HG02678 (cell line): ENCODE measurements at regions not wholly inside any gene's neighbourhood (a gene's known extent, or its start where the extent isn't known, plus 50 kb on each side); places are given as distances from the start of the nearest gene placed in this dataset.

ENCODE experiments used
- ATAC-seq: cut with Tn5 transposase; IDR thresholded peaks from one replicate; pipeline ENCODE4 v1.9.1; 2021; ENCODE audit warnings: mild to moderate bottlenecking, moderate library complexity; ENCODE audit not compliant: unreplicated experiment

DNA sequence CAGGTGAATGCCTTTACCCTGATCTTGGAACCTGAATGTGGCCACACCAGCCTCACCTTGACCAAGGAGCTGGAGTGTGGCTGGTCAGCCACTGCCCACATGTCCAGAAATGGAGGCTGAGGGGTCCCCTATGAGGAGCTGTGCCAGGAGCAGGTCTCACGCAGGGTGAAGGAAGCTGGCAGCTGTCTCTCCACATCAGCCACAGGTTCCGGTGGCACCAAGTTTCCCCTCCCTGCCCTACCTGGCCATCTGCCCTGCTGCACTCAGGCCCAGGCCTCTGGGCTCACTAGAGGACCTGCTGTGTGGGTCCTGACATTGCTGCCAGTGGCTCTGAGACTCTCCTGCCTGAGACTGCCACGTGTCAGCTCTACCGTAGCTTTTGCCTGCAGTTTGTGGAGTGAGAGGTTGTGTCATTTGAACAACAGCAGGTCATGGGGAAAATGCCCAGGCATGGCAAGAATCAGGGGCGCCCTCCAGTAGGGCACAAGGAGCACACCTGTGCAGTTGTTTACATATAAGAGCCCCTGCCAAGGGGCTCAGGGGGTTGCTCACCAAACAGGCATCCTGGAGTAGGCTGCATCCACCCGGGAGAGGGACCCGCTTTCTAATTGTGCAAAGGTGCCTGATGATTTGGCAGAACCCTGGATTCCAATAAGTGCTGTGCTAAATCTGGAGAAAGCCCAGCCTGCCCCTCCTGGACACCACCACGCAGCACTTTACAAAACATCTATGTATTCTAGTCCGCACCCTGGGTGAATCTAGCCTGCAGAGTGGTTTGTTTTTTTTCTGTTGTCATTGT, 258.5 kb upstream of the TLE3 start:
- no peak for ATAC-seq

DNA sequence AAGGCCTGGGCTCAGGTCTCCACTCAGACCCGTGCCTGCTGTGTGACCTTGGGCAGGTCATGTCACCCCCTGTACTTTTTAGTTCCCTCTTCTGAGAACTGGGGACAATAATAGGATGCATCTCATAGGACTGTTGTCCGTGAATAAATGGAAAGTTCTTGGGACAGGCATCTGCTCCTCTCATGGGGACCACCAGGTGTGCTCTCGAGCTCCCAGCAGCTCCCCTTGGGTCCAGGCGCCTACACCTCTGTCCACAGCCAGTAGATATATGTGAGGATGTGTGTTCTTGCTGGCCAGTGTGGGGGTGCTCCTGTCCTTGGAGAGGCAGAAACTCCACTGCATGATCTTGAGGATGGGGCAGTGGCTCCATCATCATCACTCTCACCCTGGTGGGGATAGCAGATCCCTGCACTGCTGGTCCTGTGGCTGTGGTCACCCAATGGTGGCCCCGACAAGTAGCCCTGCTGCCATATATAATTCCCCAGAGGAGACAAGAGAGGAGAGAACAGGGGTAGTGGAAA, 257.6 kb upstream of the TLE3 start:
- no peak for ATAC-seq

DNA sequence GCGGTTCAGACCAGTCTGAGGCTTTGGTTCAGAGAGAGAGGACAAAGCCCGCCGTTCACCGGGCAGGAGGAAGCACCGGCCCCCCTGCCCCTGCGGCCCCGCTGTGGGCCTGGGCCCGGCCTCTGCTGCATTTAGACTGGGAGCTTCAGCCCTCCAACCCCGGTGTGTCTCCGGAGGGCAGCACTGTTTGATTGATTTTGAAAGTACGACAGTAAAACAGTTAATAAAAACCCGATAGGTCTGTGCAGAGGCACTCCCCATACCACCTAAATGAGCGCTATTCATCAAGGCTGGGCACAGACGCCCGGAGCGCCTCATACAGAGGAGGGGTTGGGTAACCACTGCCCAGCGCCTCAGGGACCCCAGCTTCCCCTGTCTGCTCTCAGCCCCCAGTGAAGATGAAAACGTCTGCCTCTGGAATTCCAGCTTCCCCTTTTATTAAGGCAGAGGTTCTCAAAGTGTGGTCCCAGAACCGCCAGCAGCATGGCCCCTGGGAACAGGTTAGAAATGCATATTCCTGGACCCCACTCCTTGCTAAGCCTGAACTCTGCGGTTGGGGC, 256.7 kb upstream of the TLE3 start:
- no peak for ATAC-seq

DNA sequence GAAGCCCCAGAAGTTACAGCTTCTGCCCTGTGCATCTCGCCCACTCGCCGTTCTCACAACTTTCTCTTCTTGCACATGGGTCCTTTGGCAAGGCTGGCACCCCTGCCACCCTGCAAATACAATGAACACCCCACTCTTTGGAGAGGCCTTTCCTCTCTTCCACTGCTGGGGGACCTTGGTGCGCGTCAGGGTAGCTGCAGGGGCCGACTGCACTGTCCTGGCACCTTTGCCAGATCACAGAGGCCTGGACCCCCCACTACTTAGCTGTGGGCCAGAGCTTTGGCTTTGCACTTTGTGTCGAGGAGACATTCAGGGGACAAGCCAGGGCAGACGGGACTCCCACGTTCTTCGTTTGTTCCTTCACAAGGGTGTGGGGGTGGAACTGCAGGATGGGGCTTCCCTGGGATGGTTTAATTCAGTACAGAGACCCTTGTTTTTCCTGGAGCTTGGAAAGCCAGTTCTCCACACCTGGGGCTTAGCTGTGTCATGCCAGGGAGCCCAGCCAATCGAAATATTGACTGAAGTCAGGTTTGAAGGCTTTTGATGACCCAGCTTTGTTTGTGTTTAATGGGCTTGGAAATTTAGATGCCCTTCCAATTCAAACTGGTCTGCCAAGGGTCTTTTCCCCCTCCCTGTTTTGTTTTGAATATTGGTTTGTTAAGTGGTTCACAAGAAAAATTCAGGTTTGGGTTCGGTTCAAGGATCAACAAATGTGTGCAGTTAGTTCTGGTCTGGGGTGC, 256.1 kb upstream of the TLE3 start:
- no peak for ATAC-seq

DNA sequence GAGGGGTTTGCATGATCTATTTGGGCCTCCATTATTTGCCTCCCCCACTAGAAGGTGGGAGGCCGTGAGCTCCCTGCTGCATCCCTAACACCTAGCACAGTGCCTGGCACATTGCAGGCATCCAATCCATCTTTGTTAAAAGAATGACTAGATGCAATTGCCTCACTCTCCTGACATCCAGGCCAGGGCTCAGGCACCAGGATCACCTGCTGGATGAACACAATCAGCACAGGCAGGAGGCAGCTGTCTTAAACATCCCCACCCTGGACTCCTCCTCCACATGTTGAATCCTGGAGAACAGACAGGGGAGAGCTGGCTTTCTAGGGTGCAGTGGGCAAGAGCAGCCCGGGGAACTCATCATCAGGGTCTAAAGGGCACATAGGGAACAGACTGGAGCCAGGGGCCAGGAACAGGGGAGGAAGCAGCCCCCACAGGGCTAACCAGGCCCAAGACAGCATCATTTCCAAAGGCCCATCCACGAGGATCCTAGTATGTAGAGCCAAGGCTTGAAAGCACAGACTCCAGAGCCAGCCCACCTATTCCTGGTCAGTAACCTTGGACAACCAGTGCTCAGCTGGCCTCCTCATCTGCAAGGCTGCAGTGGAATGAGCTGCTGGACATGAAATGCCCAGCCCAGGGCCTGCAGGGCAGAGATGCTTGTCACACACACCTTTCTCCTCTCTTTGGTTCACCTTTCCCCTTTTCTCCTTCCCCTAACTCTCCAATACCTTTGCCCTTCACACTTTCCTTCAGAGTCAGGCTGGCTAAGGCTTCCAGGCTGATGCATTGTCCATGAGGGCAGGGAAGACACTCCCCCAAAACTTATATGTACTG, 254.4 kb upstream of the TLE3 start:
- no peak for ATAC-seq

DNA sequence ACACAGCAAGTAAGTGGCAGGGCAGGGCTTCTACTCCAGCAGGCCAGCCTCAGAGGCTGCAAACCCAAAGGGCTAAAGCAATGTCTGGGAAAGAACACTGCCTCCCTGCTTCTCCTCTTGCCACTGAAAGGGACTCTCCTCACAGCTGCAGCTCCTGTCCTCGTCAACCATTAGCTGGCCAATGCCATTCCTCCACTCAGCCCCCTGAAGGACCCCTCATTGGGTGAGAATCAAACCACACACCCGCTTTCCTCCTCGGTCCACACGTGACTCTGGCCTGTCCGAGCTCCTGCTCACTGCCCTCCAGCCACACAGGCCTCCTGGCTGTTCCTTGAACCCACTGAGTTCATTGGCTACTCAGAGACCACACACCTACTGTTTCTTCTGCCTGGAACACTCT, 253.7 kb upstream of the TLE3 start:
- no peak for ATAC-seq

DNA sequence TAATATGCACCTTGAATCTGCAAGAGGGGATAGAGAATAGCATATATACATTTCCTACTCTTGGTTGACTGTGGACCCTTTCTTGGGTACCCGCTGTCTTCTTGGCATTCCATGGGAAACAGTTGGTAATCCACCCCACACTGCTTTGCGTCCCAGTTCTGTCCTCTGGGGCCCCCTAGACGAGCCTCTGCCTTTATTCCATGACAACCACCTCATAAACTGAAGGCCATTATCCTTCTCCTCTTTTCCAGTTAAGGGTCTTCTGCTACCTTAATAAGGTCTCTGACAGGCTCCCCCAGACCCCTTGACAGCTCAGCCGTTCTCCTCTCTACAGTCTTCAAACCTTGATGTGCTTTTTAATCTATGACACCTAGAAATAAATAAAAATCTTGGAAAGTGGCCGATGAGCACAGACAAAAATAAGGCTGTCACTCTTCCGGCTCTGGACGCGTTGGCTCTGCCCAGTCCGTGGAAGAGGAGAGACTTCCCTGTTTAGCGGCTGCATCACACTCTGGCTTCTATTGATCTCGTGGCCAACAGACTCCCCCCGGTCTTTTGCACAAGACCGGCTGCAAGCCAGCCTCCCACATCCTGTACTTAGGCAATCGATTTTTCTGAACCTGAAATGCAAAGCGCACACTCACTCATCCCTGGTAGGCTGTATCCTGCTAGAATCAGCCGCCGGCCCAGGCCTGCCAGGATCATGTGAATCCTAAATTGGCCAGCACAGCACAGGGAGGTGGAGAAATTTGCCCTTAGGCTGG, 251.0 kb upstream of the TLE3 start:
- no peak for ATAC-seq

DNA sequence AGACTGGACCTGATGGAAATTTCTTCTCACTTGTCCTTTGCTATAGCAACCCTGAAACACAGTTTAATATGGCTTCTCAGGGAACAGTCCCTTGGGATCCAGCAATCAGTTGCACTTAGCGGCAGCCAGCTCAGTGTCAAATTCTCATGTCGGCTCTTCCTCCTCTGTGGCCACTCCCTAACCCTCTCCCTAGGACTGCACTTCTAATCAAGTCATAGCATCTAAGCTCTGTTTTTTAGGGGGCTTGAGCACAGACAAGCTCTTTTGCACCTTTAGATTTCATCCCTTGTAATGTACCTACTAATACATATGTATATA, 250.5 kb upstream of the TLE3 start:
- no peak for ATAC-seq

DNA sequence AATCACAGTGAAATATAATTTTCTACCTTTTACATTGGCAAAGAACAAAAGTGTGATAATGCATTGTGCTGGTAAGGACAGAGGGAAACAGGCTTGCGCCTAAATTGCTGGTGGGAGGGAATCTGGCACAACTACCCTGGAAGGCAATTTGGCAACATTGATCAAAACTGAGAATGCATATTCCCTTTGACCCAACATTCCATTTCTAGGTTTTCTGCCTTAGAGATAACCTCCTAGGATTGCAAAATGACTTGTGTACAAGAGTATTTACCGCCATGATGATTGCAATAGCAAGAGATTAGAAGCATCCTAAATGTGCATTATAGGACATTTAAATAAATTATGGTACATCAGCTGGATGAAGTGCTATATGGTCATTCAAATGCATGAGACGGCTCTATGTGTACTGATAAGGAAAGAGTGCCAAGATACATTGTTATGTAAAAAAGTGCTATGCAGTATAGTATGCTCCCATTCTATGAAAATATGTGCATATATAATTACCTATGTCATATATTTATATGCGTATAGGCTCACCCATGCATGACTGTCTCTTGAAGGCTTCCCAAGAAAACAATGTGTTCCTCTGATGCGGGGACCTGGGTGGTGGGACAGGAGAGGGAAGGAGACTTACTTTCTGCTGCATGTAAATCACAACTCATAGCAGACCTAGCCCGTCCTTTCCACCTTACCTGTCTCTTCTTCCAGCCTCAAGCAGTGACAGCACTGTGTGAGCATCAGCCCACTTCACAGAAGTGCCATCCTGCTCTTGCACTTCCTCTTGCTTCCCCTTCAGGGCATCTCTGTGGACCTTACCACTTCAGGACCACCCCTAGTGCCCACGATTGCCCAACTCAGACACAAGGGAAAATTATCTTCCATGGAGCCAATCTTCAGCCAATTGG, 249.9 kb upstream of the TLE3 start:
- no peak for ATAC-seq

DNA sequence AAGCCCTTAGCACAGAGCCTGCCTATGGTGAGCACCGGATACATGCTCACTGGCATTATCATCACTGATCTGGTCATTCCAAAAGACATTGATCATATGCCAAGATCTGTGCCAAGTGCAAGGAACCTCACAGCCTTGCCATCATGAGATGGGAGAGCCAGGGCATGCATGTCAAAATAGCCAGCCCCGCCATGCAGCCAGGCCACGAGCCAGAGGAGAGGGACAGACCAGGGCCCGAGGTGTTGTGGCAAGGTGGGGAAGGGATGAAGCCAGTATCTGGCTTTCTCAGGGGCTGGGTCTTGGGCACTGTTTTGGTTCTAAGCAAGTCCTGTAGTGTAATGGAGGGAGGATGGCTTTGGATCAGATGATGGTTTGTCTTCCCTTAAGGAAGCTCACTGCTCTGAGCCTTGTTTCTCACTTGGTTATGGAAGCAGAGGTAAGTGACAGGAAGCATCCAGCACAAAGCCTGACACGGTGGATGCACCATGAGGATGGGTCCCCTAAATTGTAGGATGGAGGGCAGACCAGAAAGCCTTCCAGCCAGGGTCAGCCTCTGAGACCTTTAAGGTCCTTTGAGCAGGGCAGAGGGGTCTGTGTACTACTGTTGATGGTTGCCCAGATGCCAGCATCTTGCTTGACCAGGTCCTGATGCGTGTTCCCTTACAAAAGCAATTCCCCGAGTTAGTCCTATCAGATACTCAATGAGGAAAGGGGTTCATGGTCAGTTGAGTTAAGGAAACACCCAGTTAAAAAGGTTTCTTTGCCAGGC, 247.7 kb upstream of the TLE3 start:
- no peak for ATAC-seq

DNA sequence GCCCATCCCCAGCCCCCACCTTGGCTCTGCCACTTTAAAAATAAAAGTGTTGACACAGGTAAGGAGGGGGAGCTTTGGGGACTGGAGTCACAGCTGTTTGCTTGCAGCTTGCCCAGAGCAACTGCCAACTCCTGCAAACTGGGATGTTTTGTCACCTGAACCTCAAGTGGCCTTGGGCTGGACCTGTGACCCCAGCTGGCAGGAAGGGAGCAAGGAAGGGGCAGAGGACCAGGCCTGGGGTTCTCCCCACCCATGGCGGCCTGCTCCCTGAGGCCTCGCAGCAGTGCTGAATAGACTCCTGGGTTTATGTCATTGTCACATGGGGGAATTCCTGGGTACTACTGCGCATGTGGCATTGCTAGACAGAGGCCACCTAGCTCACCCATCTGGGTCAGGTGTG, 246.9 kb upstream of the TLE3 start:
- ATAC-seq: no peak

DNA sequence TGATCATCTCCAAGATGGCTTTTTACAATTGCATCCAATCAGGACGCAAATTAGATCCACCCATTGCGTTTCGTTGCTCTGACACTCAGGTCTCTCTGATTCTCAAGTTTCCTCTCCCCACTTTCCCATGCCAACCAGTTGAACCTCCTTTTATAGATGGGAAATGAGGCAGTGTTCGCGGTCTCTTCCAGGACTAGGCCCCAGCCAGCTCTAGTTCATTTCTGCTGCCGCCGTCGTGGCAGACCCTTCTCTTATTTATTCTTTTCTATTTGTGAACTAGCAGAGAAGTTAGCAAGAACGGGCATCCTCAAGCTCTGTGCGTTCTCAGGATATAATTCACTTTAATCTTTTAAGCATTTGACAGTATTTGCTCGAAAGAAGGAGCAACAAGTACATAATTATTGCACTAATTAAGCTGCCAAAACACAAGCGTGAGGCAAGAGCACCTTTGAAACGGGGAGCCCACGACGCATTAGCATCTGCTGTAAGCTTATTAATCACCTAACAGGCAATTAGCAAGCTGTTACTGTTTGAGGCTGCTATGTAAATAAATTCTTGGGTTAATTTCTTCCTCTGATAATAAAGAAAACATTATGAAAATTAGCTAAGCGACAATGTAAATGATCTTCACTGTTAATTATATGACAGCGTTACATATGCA, 246.4 kb upstream of the TLE3 start:
- no peak for ATAC-seq

DNA sequence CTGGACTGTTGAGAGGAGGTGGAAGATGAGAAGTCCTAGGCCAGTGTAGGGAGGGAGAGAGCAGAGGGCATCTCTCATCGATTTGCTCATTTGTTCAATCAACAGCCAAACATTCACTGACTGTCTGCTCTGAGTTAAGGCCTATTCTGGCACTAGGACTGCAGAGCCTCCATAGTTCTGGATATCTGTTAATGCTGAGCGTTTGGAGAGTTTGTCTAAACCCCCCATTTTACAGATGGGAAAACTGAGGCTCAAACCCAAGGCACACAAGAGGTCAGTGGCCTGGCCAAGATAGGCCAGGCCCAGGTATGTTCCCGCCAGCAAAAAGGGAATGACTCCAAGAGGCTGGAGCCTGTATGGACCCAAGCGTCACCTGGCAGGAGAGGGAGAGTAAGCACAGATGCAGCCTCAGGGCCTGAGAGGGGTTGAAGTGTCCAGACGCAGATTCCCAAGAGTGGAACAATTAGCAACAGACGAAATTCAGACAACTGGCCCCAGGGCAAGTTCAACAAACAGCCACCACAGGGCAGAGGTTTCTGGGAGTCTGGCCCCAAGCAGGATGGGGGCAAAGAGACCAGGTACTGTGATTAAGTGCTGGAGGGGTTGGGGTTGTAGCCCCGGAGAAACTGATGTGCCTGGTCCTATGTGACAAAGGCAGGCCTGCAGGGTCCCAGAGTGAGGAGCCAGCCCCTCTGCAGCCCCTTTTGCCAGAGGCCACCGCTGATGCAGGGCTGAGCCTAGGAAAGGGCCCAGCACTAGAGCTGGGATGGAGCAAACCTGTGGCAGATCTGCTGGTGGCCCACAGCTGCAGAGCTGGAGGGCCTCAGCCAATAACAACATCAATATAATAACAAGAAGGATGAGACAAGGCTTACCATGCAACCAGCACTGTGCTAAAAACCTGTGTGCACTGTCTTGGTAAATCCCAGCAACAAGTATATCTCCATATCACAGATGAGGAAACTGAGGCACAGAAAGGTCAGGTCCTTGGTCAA, 245.1 kb upstream of the TLE3 start:
- no peak for ATAC-seq

DNA sequence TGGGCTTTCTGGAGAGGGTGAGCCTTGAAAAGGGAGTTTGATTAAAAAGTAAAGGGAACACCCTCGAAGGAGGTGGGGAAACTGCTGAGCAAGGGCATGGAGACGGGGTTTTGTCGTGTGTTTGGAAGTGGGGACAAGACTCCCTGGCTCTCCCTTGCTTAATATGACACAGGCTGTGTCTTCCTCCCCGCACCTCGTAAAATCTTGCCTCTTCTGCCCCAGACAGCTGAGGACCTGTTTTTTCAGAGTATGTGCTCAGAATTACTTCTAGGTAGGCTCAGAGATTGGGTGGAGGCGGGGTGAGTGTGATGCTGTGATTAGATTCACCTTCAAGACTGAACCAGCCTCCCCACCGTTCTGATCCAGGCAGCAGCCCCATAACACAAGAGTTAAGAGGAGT, 244.4 kb upstream of the TLE3 start:
- ATAC-seq: no peak

DNA sequence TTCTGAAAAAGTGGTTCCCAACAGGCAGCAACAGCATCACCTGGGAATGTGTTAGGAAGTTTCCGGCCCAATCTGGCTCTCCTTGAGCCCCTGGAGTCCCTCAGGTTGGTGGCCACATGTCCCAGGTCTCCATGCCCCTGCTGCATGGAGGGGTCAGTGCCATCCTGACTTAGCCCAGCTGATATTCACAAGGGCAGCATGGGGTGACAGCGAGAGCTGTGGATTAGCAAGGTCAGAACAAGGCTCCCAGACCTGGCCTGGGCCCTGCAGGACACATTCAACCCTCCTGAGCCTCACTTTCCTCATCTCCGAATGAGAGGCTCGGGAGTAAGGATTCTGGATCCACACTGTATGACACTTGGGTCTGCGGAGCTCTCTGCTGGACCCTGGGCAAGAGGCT, 243.8 kb upstream of the TLE3 start:
- no peak for ATAC-seq

DNA sequence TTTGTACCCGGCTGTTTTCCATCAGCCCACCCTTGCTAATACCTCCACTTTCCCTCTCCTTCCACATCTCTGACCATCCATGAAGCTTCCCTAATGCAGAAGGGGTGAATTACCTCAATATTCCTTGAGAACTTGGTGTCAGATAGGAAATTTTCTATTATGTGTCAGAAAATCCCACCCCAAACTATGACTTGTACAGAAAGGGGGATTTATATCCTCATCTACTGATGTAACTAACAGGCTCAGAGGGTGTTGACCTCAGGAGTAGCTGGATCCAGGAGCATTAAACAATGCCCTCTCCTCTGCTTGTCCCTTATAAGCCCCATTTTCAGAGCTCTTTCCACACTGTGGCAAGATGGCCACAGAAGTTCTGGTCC, 242.8 kb upstream of the TLE3 start:
- no peak for ATAC-seq
